K562 (cell line): ENCODE measurements at regions not wholly inside any gene's neighbourhood (a gene's known extent, or its start where the extent isn't known, plus 50 kb on each side); places are given as distances from the start of the nearest gene placed in this dataset.

Experiments
- ATAC-seq: fragments of 200-7000 bp; cut with Tn5 transposase; 3 replicates; pipeline ENCODE4 v1.9.1; 2020; ENCODE audit warnings: moderate library complexity
- BruUV-seq: library from RNA; stranded (reverse); fragments of 400-500 nt; replicated peaks from 2 replicates; lab custom pipeline; 2021; lab: Mats Ljungman, UMichigan
- CTCF ChIA-PET: fragments of 300-600 bp; formaldehyde crosslinking; extraction: SDS; loops from one replicate; lab custom pipeline; 2021; ENCODE audit warnings: low intra/inter-chr PET ratio; lab: Yijun Ruan, JAX
- POLR2A ChIA-PET: fragments of 300-600, 350-650 bp; sonication (Branson Sonifier 250); formaldehyde crosslinking; extraction: SDS; loops from one replicate; lab custom pipeline; 2021; ENCODE audit warnings: antibody characterized with exemption, inconsistent platforms; lab: Yijun Ruan, JAX
- DNase-seq, 4 experiments: peaks; one replicate each; pipeline versions ENCODE4 v3.0.0 to v3.0.0-alpha.2; 2011 to 2018; ENCODE audit warnings: low spot score in 3 of 4, mixed read lengths in 3 of 4; ENCODE audit errors: extremely low read depth in 1 of 4
- FAIRE-seq: peaks from 2 replicates; lab custom pipeline; 2011; peaks lifted over from hg19 to GRCh38; lab: Jason Lieb, UNC
- H2AFZ ChIP-seq: 2 replicates; pipeline ENCODE4 v1.6.0; 2011; ENCODE audit warnings: low read depth, low read length, control low read depth, inconsistent platforms
- H3K27ac ChIP-seq: fragments of 200-600 bp; 3 replicates; pipeline ENCODE4 v1.8.0; 2011; ENCODE audit warnings: low read depth, mild to moderate bottlenecking, control low read depth, inconsistent platforms, low read length, moderate library complexity, mixed read lengths; ENCODE audit errors: extremely low read depth
- H3K27me3 ChIP-seq, 2 experiments: fragments of 300-600 bp in 1 of 2; 2 replicates in 1 of 2; 3 replicates in 1 of 2; pipeline versions ENCODE4 v1.6.0 to v1.8.0; 2011; ENCODE audit warnings: inconsistent platforms in 2 of 2, low read length in 2 of 2, mild to moderate bottlenecking in 1 of 2, mixed read lengths in 1 of 2, moderate library complexity in 1 of 2; ENCODE audit not compliant: control insufficient read depth in 2 of 2, insufficient read depth in 2 of 2
- H3K36me3 ChIP-seq: fragments of 300-600 bp; 3 replicates; pipeline ENCODE4 v1.8.0; 2011; ENCODE audit warnings: mild to moderate bottlenecking, low read length, inconsistent platforms; ENCODE audit not compliant: control insufficient read depth, insufficient read depth
- H3K4me1 ChIP-seq, 2 experiments: fragments of 200-600 bp in 1 of 2; replicated peaks in 1 of 2; 2 replicates in 1 of 2; 3 replicates in 1 of 2; pipeline versions ENCODE4 v1.5.1 to v1.8.0; 2011; ENCODE audit warnings: inconsistent platforms in 2 of 2, low read length in 2 of 2, mild to moderate bottlenecking in 1 of 2, mixed read lengths in 1 of 2, moderate library complexity in 1 of 2; ENCODE audit not compliant: control insufficient read depth in 2 of 2, insufficient read depth in 2 of 2
- H3K4me2 ChIP-seq: 2 replicates; pipeline ENCODE4 v1.6.1; 2011; ENCODE audit warnings: low read length, control low read depth, inconsistent platforms, mixed read lengths; ENCODE audit not compliant: insufficient read depth
- H3K4me3 ChIP-seq: fragments of 200-600 bp; sonication (generic), shearing (Covaris generic); 2 replicates; pipeline ENCODE4 v1.5.1; 2016; ENCODE audit warnings: control low read depth, inconsistent platforms
- H3K79me2 ChIP-seq: fragments of 200-600 bp; 3 replicates; pipeline ENCODE4 v1.8.0; 2011; ENCODE audit warnings: low read length, inconsistent platforms; ENCODE audit not compliant: control insufficient read depth, insufficient read depth
- H3K9ac ChIP-seq, 2 experiments: 2 replicates each; pipeline versions ENCODE4 v1.6.0 to v1.6.1; 2011; ENCODE audit warnings: low read depth in 2 of 2, low read length in 2 of 2, control low read depth in 1 of 2, inconsistent platforms in 1 of 2, mild to moderate bottlenecking in 1 of 2, mixed read lengths in 1 of 2; ENCODE audit not compliant: insufficient read depth in 1 of 2
- H3K9me1 ChIP-seq: one replicate; pipeline ENCODE4 v1.6.0; 2011; ENCODE audit warnings: inconsistent platforms, mild to moderate bottlenecking, low read length, moderate library complexity; ENCODE audit not compliant: control insufficient read depth, insufficient read depth
- H3K9me3 ChIP-seq: replicated peaks from 2 replicates; pipeline ENCODE4 v1.5.1; 2011; ENCODE audit warnings: low read depth, low read length, inconsistent platforms; ENCODE audit not compliant: control insufficient read depth, insufficient read depth
- H4K20me1 ChIP-seq: replicated peaks from 2 replicates; pipeline ENCODE4 v1.6.1; 2011; ENCODE audit warnings: low read length, inconsistent platforms, mixed read lengths; ENCODE audit not compliant: control insufficient read depth, insufficient read depth
- C11orf30 ChIP-seq: fragments of 450-650 bp; IDR thresholded peaks from 2 replicates; pipeline ENCODE4 v1.6.1; 2016; ENCODE audit warnings: low read depth, mild to moderate bottlenecking
- CBFB ChIP-seq: sonication (generic); formaldehyde crosslinking; IDR thresholded peaks from 2 replicates; pipeline ENCODE4 v1.4.0; 2020; ENCODE audit warnings: mild to moderate bottlenecking, missing genetic modification reagents
- CREBBP ChIP-seq: IDR thresholded peaks from one replicate; pipeline ENCODE4 v1.6.1; 2012; ENCODE audit warnings: low read depth, mild to moderate bottlenecking, control low read depth, inconsistent platforms, low read length
- CTCF ChIP-seq, 3 experiments: IDR thresholded peaks in 2 of 3; conservative IDR thresholded peaks in 1 of 3; 2 replicates each; pipeline ENCODE4 v1.5.1; 2011 to 2012; ENCODE audit warnings: low read length in 3 of 3, mild to moderate bottlenecking in 3 of 3, control low read depth in 2 of 3, improper control_type of control experiment in 1 of 3, inconsistent platforms in 1 of 3, low read depth in 1 of 3, mixed read lengths in 1 of 3, moderate library complexity in 1 of 3; ENCODE audit not compliant: insufficient read depth in 2 of 3
- ELF1 ChIP-seq: fragments of 200-800 bp; sonication (Bioruptor generic); IDR thresholded peaks from 2 replicates; pipeline ENCODE4 v1.6.1; 2016; ENCODE audit warnings: missing genetic modification characterization, missing compliant biosample characterization
- ILF3 ChIP-seq: fragments of 450-650 bp; IDR thresholded peaks from 2 replicates; pipeline ENCODE4 v1.6.1; 2018; ENCODE audit warnings: antibody characterized with exemption, mild to moderate bottlenecking, moderate library complexity, borderline replicate concordance
- PHB2 ChIP-seq: fragments of 450-650 bp; IDR thresholded peaks from 2 replicates; pipeline ENCODE4 v1.6.1; 2017; ENCODE audit warnings: low read depth
- POLR2G ChIP-seq: fragments of 200-400 bp; formaldehyde crosslinking; IDR thresholded peaks from 2 replicates; pipeline ENCODE4 v1.6.1; 2017; ENCODE audit warnings: low read depth, mild to moderate bottlenecking, antibody characterized with exemption, low read length, moderate library complexity
- STAT5A ChIP-seq: IDR thresholded peaks from 2 replicates; pipeline ENCODE4 v1.6.1; 2012; ENCODE audit warnings: low read length, inconsistent platforms, borderline replicate concordance
- ZNF347 ChIP-seq: fragments of 450-650 bp; formaldehyde crosslinking; IDR thresholded peaks from 2 replicates; pipeline ENCODE4 v1.4.0; 2020; ENCODE audit warnings: low read depth, mild to moderate bottlenecking, moderate library complexity
- ZNF445 ChIP-seq: fragments of 250-450 bp; sonication (Bioruptor Pico); IDR thresholded peaks from 2 replicates; pipeline ENCODE4 v1.4.0; 2020; ENCODE audit warnings: low read depth, mild to moderate bottlenecking, moderate library complexity
- WGBS: fragments of 100-300 bp; shearing (Covaris generic); methylation state at CpG from one replicate; pipeline ENCODE4 v1.1.6; 2016; ENCODE audit warnings: low coverage, mixed read lengths; ENCODE audit not compliant: insufficient coverage; ENCODE audit errors: missing lambda C conversion rate; 5-methylcytosine and 5-hydroxymethylcytosine counted together
- in situ Hi-C: fragments of 300-500 bp; cut with MboI; formaldehyde crosslinking; loops from 4 replicates; pipeline ENCODE4 v1.15.0; 2018; ENCODE audit warnings: inconsistent platforms, mixed read lengths
- intact Hi-C: fragments of 100-400 bp; cut with micrococcal nuclease; formaldehyde crosslinking; loops from 2 replicates; pipeline ENCODE4 v1.14.2; 2022
- TF ChIP-seq, protein P1 (sequence below): fragments of 450-650 bp; IDR thresholded peaks from 2 replicates; pipeline ENCODE4 v1.6.1; 2016; ENCODE audit warnings: low read depth

DNA sequence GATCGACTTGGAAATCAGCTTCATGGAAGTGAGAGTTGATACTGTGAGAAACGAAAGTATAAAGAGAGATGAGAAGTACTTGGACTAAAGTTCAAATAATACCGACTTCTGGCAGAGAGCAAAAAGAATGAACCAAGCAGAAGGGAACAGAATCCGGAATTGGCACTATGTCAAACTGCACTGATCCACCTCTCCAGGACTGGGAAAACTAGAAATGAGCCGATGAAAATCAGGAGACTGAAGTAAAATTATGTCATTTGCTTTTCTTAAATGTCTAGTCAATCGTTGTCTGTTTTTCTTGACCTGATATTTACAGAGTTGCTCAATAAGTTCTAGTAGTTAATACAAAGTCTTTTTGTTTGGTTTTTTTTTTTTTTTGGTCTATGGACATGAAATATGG, 163.0 kb upstream of the FOXG1 start (continued):
- TF ChIP-seq ZNF347 (CRISPR knock-in tag) (no peak), ILF3 (no peak), STAT5A (no peak)

DNA sequence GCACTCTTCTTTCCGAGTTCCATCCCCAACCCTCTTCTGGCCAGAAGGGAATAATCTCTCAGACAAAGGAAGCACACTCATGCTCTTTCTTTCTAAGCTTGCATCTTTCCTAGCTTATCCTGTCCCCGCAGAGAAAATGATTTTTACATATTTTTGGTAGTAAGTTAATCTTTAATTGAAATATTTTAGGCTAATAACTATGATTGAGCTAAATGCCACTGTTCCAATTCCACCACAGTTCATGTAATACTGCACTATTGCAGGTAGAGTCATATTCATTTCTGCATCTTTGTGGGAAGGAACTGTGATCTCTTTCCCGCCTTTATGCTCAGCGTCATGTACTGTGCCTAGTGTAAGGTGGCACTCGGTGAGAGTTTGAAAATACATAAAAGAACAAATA, 158.9 kb upstream of the FOXG1 start:
- no peaks in the 10 kb centered on the region for H3K27me3 ChIP-seq
- 1% methylated on average over 5 of the region's 5 CpGs for WGBS
- H4K20me1 ChIP-seq = no peaks in the 10 kb centered on the region
- no peak overlapping the region for H2AFZ ChIP-seq
- H3K4me3 ChIP-seq = no peak overlapping the region
- no peak overlapping the region for H3K27ac ChIP-seq
- no TSS peak for BruUV-seq
- no peak for FAIRE-seq
- H3K36me3 ChIP-seq = no peaks in the 10 kb centered on the region
- H3K4me2 ChIP-seq = no peak overlapping the region
- ChIA-PET POLR2A (no interaction called here), CTCF (no interaction called here)
- no peak overlapping the region for H3K9ac ChIP-seq
- no peaks in the 10 kb centered on the region for H3K79me2 ChIP-seq
- H3K9me3 ChIP-seq = no peaks in the 10 kb centered on the region
- intact Hi-C loops (no loop called here), in situ Hi-C loops (no loop called here)
- H3K9me1 ChIP-seq = no peaks in the 10 kb centered on the region
- no peak for DNase-seq
- H3K4me1 ChIP-seq = no peaks in the 10 kb centered on the region
- ATAC-seq = no peak
- TF ChIP-seq POLR2G = no peak
- no peak for TF ChIP-seq C11orf30
- TF ChIP-seq PHB2 = no peak
- no peak for TF ChIP-seq CREBBP
- TF ChIP-seq CTCF (IDR thresholded peaks at IDR 0.05 in 2 of 3, conservative IDR thresholded peaks at IDR 0.05 in 1 of 3; ENCODE audit: insufficient read depth in 2 of 3, low read depth in 1 of 3, low read length in 3 of 3) = no peak
- TF ChIP-seq ELF1 (tag) = no peak
- TF ChIP-seq, protein P1, sequence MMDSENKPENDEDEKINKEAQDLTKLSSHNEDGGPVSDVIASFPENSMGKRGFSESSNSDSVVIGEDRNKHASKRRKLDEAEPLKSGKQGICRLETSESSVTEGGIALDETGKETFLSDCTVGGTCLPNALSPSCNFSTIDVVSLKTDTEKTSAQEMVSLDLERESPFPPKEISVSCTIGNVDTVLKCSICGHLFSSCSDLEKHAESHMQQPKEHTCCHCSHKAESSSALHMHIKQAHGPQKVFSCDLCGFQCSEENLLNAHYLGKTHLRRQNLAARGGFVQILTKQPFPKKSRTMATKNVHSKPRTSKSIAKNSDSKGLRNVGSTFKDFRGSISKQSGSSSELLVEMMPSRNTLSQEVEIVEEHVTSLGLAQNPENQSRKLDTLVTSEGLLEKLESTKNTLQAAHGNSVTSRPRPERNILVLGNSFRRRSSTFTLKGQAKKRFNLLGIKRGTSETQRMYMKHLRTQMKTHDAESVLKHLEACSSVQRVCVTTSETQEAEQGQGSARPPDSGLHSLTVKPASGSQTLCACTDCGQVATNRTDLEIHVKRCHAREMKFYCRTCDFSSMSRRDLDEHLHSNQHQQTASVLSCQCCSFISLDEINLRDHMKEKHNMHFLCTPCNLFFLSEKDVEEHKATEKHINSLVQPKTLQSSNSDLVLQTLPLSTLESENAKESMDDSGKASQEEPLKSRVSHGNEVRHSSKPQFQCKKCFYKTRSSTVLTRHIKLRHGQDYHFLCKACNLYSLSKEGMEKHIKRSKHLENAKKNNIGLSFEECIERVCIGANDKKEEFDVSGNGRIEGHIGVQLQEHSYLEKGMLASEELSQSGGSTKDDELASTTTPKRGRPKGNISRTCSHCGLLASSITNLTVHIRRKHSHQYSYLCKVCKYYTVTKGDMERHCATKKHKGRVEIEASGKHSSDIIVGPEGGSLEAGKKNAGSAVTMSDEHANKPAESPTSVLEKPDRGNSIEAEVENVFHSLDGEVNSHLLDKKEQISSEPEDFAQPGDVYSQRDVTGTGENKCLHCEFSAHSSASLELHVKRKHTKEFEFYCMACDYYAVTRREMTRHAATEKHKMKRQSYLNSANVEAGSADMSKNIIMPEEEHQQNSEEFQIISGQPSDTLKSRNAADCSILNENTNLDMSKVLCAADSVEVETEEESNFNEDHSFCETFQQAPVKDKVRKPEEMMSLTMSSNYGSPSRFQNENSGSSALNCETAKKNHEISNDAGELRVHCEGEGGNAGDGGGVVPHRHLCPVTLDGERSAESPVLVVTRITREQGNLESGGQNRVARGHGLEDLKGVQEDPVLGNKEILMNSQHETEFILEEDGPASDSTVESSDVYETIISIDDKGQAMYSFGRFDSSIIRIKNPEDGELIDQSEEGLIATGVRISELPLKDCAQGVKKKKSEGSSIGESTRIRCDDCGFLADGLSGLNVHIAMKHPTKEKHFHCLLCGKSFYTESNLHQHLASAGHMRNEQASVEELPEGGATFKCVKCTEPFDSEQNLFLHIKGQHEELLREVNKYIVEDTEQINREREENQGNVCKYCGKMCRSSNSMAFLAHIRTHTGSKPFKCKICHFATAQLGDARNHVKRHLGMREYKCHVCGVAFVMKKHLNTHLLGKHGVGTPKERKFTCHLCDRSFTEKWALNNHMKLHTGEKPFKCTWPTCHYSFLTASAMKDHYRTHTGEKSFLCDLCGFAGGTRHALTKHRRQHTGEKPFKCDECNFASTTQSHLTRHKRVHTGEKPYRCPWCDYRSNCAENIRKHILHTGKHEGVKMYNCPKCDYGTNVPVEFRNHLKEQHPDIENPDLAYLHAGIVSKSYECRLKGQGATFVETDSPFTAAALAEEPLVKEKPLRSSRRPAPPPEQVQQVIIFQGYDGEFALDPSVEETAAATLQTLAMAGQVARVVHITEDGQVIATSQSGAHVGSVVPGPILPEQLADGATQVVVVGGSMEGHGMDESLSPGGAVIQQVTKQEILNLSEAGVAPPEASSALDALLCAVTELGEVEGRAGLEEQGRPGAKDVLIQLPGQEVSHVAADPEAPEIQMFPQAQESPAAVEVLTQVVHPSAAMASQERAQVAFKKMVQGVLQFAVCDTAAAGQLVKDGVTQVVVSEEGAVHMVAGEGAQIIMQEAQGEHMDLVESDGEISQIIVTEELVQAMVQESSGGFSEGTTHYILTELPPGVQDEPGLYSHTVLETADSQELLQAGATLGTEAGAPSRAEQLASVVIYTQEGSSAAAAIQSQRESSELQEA = no peak
- TF ChIP-seq CBFB (CRISPR knock-in tag) = no peak
- TF ChIP-seq ZNF445 (CRISPR knock-in tag) = no peak
